Testis (tissue), 2 donors: ENCODE measurements at regions not wholly inside any gene's neighbourhood (a gene's known extent, or its start where the extent isn't known, plus 50 kb on each side); places are given as distances from the start of the nearest gene placed in this dataset.

Experiments used
- CTCF ChIP-seq, 3 experiments: fragments of 450-650 bp in 2 of 3; fragments of 200-600 bp in 1 of 3; sonication (generic) in 1 of 3; IDR thresholded peaks; one replicate each; pipeline ENCODE4 v1.5.1; 2016 to 2019; ENCODE audit warnings: antibody characterized with exemption in 3 of 3, mild to moderate bottlenecking in 2 of 3, moderate library complexity in 1 of 3
- POLR2A ChIP-seq: fragments of 450-650 bp; IDR thresholded peaks from one replicate; pipeline ENCODE4 v1.6.1; 2017; ENCODE audit warnings: antibody characterized with exemption, mild to moderate bottlenecking, moderate library complexity

GRCh38 chr1:67556297-67556900, 126.2 kb upstream of the SERBP1 start:
- TF ChIP-seq CTCF (IDR thresholded peaks at IDR 0.05) (no peak), POLR2A (no peak)
